ENCODE measurements at regions not wholly inside any gene's neighbourhood (a gene's known extent, or its start where the extent isn't known, plus 50 kb on each side); places are given as distances from the start of the nearest gene placed in this dataset.
A peak's percentile ranks its signal among the peaks of the same experiment; 100 is the strongest.

DNA sequence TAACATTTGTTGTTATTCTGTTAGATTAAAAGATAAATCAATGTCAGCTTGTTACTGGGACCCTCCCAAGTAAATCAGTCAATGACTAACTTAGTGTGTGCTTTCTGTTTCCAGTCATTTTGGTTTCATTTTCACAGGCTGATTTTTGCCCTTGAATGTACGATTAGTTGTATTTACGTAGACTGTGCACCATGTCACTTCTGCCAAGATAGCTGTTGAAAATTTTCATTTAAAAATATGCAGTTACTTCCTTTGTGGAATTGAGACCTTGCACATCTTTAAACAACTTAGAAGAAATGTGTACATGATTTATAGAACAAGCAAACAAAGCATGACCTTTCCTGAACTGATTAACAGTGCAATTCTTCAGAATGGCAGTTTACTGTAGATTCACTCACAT lies 944.8 kb upstream of the CITED2 start:
- TF ChIP-seq, protein P1, sequence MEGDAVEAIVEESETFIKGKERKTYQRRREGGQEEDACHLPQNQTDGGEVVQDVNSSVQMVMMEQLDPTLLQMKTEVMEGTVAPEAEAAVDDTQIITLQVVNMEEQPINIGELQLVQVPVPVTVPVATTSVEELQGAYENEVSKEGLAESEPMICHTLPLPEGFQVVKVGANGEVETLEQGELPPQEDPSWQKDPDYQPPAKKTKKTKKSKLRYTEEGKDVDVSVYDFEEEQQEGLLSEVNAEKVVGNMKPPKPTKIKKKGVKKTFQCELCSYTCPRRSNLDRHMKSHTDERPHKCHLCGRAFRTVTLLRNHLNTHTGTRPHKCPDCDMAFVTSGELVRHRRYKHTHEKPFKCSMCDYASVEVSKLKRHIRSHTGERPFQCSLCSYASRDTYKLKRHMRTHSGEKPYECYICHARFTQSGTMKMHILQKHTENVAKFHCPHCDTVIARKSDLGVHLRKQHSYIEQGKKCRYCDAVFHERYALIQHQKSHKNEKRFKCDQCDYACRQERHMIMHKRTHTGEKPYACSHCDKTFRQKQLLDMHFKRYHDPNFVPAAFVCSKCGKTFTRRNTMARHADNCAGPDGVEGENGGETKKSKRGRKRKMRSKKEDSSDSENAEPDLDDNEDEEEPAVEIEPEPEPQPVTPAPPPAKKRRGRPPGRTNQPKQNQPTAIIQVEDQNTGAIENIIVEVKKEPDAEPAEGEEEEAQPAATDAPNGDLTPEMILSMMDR (IDR thresholded peaks at IDR 0.05 in 4 of 5, conservative IDR thresholded peaks at IDR 0.05 in 1 of 5): no peak
- no peak for TF ChIP-seq POLR2A (IDR thresholded peaks at IDR 0.05)
- H3K27me3 ChIP-seq: no peaks in the 10 kb centered on the region
- ATAC-seq (no peak), DNase-seq (no peak)
- H3K27ac ChIP-seq: peak overlapping the region; percentile 11 to 59 (median 30)
- intact Hi-C loops (cut with DNase I; ENCODE audit: low total_unique reads) (no loop called here), in situ Hi-C loops (cut with MboI; ENCODE audit: low sequenced_read_pairs in 4 of 4) (no loop called here)
- peak overlapping the region in 3 of 4 donors; percentile 0 to 43 (median 12) for H3K4me3 ChIP-seq
- no peaks in the 10 kb centered on the region for H3K36me3 ChIP-seq
- H3K4me1 ChIP-seq: peaks cover 39 to 41% of the 10 kb centered on the region in 2 donors
- H3K9me3 ChIP-seq: no peaks in the 10 kb centered on the region

GRCh38 chr6:140318408-140318807 lies 944.0 kb upstream of the CITED2 start:
- H3K4me1 ChIP-seq: peaks cover 39 to 41% of the 10 kb centered on the region in 2 donors
- in situ Hi-C loops (cut with MboI; ENCODE audit: low sequenced_read_pairs in 4 of 4) (no loop called here), intact Hi-C loops (cut with DNase I; ENCODE audit: low total_unique reads) (no loop called here)
- no peak for ATAC-seq
- no peak for DNase-seq
- H3K4me3 ChIP-seq: no peak overlapping the region
- H3K27me3 ChIP-seq: no peaks in the 10 kb centered on the region
- H3K9me3 ChIP-seq: no peaks in the 10 kb centered on the region
- peak overlapping the region in 2 of 4 donors; percentile 31 to 59 for H3K27ac ChIP-seq
- H3K36me3 ChIP-seq: no peaks in the 10 kb centered on the region
- TF ChIP-seq POLR2A (IDR thresholded peaks at IDR 0.05): no peak
- TF ChIP-seq, protein P1 (IDR thresholded peaks at IDR 0.05 in 4 of 5, conservative IDR thresholded peaks at IDR 0.05 in 1 of 5): no peak

- TF ChIP-seq, protein P1 (IDR thresholded peaks at IDR 0.05 in 4 of 5, conservative IDR thresholded peaks at IDR 0.05 in 1 of 5): no peak
- TF ChIP-seq POLR2A (IDR thresholded peaks at IDR 0.05): no peak
- ATAC-seq (no peak), DNase-seq (no peak)
- Histone ChIP-seq H3K27me3 (no peaks in the 10 kb centered on the region), H3K27ac (peak overlapping the region in 2 of 4 donors; percentile 31 to 59), H3K9me3 (no peaks in the 10 kb centered on the region), H3K4me3 (no peak overlapping the region), H3K4me1 (peaks cover 39 to 41% of the 10 kb centered on the region in 2 donors), H3K36me3 (no peaks in the 10 kb centered on the region)
- in situ Hi-C loops (cut with MboI; ENCODE audit: low sequenced_read_pairs in 4 of 4): no loop called here
- intact Hi-C loops (cut with DNase I; ENCODE audit: low total_unique reads): no loop called here
These were observed 943.5 kb upstream of the CITED2 start for GRCh38 chr6:140317950-140318349.

- intact Hi-C loops (cut with DNase I; ENCODE audit: low total_unique reads) (no loop called here), in situ Hi-C loops (cut with MboI; ENCODE audit: low sequenced_read_pairs in 4 of 4) (no loop called here)
These were observed 942.5 kb upstream of the CITED2 start for GRCh38 chr6:140316966-140317365.

More at GRCh38 chr6:140316966-140317365, 942.5 kb upstream of the CITED2 start:
- TF ChIP-seq POLR2A (IDR thresholded peaks at IDR 0.05): no peak
- TF ChIP-seq, protein P1 (IDR thresholded peaks at IDR 0.05 in 4 of 5, conservative IDR thresholded peaks at IDR 0.05 in 1 of 5): no peak
- Histone ChIP-seq H3K27ac (no peak overlapping the region), H3K27me3 (no peaks in the 10 kb centered on the region), H3K36me3 (no peaks in the 10 kb centered on the region), H3K4me3 (no peak overlapping the region), H3K4me1 (peaks cover 39 to 41% of the 10 kb centered on the region in 2 donors), H3K9me3 (no peaks in the 10 kb centered on the region)
- DNase-seq: no peak
- ATAC-seq: no peak
